ENCODE measurements at regions not wholly inside any gene's neighbourhood (a gene's known extent, or its start where the extent isn't known, plus 50 kb on each side); places are given as distances from the start of the nearest gene placed in this dataset.

DNA sequence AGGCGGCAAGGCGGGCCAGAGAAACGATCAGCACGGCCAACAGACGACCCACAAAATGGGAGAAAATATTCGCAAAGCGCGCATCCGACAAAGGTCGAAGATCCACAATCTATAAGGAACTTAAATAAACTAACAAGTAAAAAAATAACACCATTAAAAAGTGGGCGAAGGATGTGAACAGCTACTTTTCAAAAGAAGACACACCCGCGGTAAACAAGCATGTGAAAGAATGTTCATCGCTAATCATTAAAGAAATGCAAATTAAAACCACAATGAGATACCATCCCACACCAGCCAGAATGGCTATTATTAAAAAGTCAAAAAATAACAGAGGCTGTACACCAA, 117.8 kb upstream of the SIRPA start:
- TF ChIP-seq, protein P1, sequence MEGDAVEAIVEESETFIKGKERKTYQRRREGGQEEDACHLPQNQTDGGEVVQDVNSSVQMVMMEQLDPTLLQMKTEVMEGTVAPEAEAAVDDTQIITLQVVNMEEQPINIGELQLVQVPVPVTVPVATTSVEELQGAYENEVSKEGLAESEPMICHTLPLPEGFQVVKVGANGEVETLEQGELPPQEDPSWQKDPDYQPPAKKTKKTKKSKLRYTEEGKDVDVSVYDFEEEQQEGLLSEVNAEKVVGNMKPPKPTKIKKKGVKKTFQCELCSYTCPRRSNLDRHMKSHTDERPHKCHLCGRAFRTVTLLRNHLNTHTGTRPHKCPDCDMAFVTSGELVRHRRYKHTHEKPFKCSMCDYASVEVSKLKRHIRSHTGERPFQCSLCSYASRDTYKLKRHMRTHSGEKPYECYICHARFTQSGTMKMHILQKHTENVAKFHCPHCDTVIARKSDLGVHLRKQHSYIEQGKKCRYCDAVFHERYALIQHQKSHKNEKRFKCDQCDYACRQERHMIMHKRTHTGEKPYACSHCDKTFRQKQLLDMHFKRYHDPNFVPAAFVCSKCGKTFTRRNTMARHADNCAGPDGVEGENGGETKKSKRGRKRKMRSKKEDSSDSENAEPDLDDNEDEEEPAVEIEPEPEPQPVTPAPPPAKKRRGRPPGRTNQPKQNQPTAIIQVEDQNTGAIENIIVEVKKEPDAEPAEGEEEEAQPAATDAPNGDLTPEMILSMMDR (IDR thresholded peaks at IDR 0.05; ENCODE audit: low read length): no peak
- TF ChIP-seq EZH2 (IDR thresholded peaks at IDR 0.05; ENCODE audit: borderline replicate concordance, low read length): no peak

Data from OCI-LY1 (cell line).